Cardiac fibroblast (primary cell): ENCODE measurements at regions not wholly inside any gene's neighbourhood (a gene's known extent, or its start where the extent isn't known, plus 50 kb on each side); places are given as distances from the start of the nearest gene placed in this dataset.

Source experiments
- DNase-seq, 2 donors: peaks; one replicate each; pipeline versions ENCODE4 v3.0.0 to v3.0.0-alpha.2; 2010; ENCODE audit warnings: low read depth in 2 of 2
- H3K4me3 ChIP-seq, 2 donors: replicated peaks in 1 of 2; 1 replicate in 1 of 2; 2 replicates in 1 of 2; pipeline ENCODE4 v1.5.1; 2011; ENCODE audit warnings: low read depth in 2 of 2, low read length in 2 of 2, mild to moderate bottlenecking in 2 of 2, moderate library complexity in 1 of 2
- CTCF ChIP-seq: IDR thresholded peaks from one replicate; pipeline ENCODE4 v1.5.1; 2011; ENCODE audit warnings: low read depth, mild to moderate bottlenecking, low read length, inconsistent platforms

GRCh38 chr21:35449846-35450245, 400.7 kb upstream of the RUNX1 start:
- DNase-seq = no peak
- TF ChIP-seq CTCF = no peak
- no peak overlapping the region for H3K4me3 ChIP-seq

GRCh38 chr21:35448876-35449599, 399.9 kb upstream of the RUNX1 start:
- no peak for TF ChIP-seq CTCF
- H3K4me3 ChIP-seq = no peak overlapping the region
- no peak for DNase-seq

- TF ChIP-seq CTCF = no peak
- DNase-seq = no peak
- no peak overlapping the region for H3K4me3 ChIP-seq
Observed at GRCh38 chr21:35444391-35444790, 395.3 kb upstream of the RUNX1 start.

- TF ChIP-seq CTCF = no peak
- no peak overlapping the region for H3K4me3 ChIP-seq
- DNase-seq = no peak
Observed at GRCh38 chr21:35441868-35442582, 392.9 kb upstream of the RUNX1 start.

- DNase-seq = peak; percentile 21 to 23
- H3K4me3 ChIP-seq = no peak overlapping the region
- no peak for TF ChIP-seq CTCF
Observed at GRCh38 chr21:35438643-35439404, 389.7 kb upstream of the RUNX1 start.

GRCh38 chr21:35437941-35438340, 388.8 kb upstream of the RUNX1 start:
- no peak overlapping the region for H3K4me3 ChIP-seq
- TF ChIP-seq CTCF = no peak
- no peak for DNase-seq
